ENCODE measurements at regions not wholly inside any gene's neighbourhood (a gene's known extent, or its start where the extent isn't known, plus 50 kb on each side); places are given as distances from the start of the nearest gene placed in this dataset.

DNA sequence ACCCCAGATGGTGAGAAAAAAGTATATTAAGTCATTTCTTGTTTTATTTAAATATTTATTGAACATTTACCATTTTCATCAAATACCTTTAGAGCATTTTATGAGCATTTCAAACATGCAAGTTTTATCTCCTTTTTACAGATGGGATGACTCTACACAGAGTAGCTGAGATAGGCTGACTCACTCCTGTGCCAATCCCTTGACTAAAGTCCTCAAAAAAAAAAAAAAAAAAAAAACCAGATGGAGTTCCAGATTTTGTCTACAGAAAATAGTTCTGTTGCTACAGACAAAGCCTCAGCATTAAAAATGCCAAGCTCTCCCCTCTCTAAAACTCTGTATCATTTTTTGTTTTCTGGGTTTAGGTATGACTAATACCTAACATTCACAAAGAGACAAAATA, 303.0 kb upstream of the PLD5 start:
- H3K27ac Mint-ChIP-seq, result no peak overlapping the region
- no peaks in the 10 kb centered on the region for H3K27me3 Mint-ChIP-seq (ENCODE audit: low read depth)
- no peak for DNase-seq (ENCODE audit: low spot score in 2 of 2, unreplicated experiment in 2 of 2)

DNA sequence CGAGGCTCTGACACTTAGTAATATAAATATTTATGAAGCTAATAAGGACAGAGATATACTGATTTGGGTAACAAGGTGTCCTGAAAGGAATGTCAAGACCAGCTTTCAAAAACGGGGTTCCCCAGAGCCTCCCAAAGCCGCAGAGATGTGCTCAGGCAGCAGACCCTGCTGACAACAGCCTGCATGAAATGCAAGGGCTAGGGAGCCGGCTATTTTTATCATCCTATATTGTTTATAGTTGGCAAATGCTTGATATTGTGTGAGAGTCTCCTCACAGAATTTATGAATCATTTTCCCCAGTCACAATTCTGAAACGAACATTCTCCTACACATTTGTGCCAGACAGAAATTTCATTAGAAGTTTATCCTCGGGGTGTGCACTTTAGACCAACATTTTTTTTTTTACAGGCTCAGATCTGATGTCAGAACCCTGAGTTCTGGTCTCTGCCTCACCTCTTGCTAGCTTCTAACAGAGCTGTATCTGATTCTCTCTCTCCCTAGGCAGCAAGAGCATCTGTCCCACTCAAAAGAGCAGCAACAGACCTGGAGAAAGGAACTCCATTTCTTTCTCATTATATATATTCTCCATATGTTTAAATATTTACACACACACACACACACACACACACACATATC, 302.3 kb upstream of the PLD5 start:
- H3K36me3 Mint-ChIP-seq, result no peaks in the 10 kb centered on the region
- H3K4me1 Mint-ChIP-seq, result peaks cover 12% of the 10 kb centered on the region
- H3K27ac Mint-ChIP-seq, result no peak overlapping the region
- H3K9me3 Mint-ChIP-seq, result no peaks in the 10 kb centered on the region
- H3K4me3 Mint-ChIP-seq, result no peak overlapping the region
- H3K27me3 Mint-ChIP-seq (ENCODE audit: low read depth), result no peaks in the 10 kb centered on the region
- TF ChIP-seq, protein P1, sequence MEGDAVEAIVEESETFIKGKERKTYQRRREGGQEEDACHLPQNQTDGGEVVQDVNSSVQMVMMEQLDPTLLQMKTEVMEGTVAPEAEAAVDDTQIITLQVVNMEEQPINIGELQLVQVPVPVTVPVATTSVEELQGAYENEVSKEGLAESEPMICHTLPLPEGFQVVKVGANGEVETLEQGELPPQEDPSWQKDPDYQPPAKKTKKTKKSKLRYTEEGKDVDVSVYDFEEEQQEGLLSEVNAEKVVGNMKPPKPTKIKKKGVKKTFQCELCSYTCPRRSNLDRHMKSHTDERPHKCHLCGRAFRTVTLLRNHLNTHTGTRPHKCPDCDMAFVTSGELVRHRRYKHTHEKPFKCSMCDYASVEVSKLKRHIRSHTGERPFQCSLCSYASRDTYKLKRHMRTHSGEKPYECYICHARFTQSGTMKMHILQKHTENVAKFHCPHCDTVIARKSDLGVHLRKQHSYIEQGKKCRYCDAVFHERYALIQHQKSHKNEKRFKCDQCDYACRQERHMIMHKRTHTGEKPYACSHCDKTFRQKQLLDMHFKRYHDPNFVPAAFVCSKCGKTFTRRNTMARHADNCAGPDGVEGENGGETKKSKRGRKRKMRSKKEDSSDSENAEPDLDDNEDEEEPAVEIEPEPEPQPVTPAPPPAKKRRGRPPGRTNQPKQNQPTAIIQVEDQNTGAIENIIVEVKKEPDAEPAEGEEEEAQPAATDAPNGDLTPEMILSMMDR (IDR thresholded peaks at IDR 0.05; ENCODE audit: unreplicated experiment), result no peak
- no peak for DNase-seq (ENCODE audit: low spot score in 2 of 2, unreplicated experiment in 2 of 2)

More for the DNA sequence above, 303.0 kb upstream of the PLD5 start:
- Mint-ChIP-seq H3K4me3 (no peak overlapping the region), H3K4me1 (peaks cover 12% of the 10 kb centered on the region), H3K9me3 (peaks cover 4% of the 10 kb centered on the region), H3K36me3 (no peaks in the 10 kb centered on the region)
- TF ChIP-seq, protein P1 (IDR thresholded peaks at IDR 0.05; ENCODE audit: unreplicated experiment), result no peak

DNA sequence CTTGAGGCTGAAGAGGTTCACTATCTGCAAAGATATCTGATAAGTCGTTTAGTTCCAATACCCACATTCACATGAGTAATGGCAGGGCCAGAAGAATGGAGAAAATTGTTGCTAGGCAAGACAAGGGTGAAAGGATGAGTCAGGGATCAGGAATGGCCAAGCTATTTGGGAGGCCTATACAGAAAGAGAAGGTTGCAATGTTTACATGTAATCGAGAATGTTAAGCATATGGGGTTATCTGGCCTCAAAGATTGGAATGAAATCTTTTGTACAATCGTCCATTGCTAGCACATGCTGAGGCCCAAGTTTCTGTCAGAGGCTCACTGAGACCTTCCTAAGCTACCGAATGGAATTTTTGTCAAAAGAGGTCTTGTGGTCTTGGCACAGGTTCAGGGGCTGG, 299.9 kb upstream of the PLD5 start:
- H3K27me3 Mint-ChIP-seq (ENCODE audit: low read depth), result no peaks in the 10 kb centered on the region
- H3K36me3 Mint-ChIP-seq, result no peaks in the 10 kb centered on the region
- TF ChIP-seq, protein P1 (IDR thresholded peaks at IDR 0.05; ENCODE audit: unreplicated experiment), result no peak
- no peak for DNase-seq (ENCODE audit: low spot score in 2 of 2, unreplicated experiment in 2 of 2)
- no peaks in the 10 kb centered on the region for H3K9me3 Mint-ChIP-seq
- peaks cover 12% of the 10 kb centered on the region for H3K4me1 Mint-ChIP-seq
- H3K4me3 Mint-ChIP-seq, result no peak overlapping the region
- H3K27ac Mint-ChIP-seq, result no peak overlapping the region

DNA sequence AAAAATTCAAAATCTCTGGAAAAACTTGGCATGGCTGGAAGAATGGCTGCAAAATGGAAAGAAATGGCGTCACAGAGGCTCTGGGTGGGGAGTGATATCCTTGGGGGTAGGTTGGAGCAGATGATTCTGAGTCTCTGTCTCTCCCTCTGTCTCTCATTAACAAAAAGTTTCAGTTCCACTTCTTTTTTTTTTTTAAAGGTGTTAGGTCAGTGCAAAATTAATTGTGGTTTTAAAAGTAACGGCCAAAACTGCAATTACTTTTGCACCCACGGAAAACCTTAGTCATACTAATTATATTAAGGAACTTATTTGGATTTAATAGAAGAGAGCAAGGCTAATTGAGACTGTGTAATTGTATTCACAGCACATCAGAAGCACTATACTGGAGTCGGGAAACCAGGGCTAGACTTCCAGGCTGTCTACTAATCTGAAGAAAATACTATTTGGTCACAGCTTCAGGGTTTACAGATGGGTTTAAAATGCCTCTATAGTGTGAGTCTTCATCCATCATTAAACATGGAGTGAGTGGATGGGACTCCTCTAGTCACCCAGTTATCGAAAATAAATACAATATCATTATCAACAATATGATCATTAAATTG, 289.1 kb upstream of the PLD5 start:
- H3K27ac Mint-ChIP-seq, result no peak overlapping the region
- TF ChIP-seq, protein P1 (IDR thresholded peaks at IDR 0.05; ENCODE audit: unreplicated experiment), result no peak
- peaks cover 6% of the 10 kb centered on the region for H3K9me3 Mint-ChIP-seq
- H3K4me3 Mint-ChIP-seq, result no peak overlapping the region
- H3K36me3 Mint-ChIP-seq, result no peaks in the 10 kb centered on the region
- H3K27me3 Mint-ChIP-seq (ENCODE audit: low read depth), result no peaks in the 10 kb centered on the region
- no peaks in the 10 kb centered on the region for H3K4me1 Mint-ChIP-seq
- DNase-seq (ENCODE audit: low spot score in 2 of 2, unreplicated experiment in 2 of 2), result no peak

DNA sequence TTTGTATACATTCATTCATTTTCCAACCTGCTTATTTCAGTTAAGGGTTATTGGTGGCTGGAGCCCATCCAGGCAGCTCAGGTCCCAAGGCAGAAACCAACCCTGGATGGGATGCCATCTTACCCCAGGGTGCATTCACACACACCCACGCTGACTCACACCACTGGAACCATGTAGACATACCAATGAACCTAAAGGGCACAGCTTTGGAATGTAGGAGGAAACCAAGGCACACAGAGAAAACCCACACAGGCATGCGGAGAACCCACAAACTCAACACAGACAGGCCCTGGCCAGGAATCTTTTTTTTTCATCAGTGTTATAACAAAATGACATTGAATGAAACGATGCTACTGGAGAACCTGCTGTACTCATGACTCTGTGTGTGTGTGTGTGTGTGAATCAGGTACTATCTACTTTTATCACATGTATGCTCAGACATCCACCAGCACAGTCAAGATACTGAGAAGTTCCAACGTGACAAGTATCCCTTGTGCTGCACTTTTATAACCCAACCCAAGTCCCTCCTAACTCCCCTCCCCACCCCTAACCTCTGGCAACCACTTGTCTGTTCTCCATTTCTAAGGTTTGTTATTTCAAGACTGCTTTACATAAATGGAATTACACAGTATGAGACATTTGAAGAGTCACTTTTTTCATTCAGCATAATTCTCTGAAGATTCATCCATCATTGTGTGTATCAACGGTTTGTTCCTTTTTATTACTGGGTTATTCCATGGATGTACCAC, 286.8 kb upstream of the PLD5 start:
- no peak for DNase-seq (ENCODE audit: low spot score in 2 of 2, unreplicated experiment in 2 of 2)
- no peaks in the 10 kb centered on the region for H3K27me3 Mint-ChIP-seq (ENCODE audit: low read depth)
- no peak overlapping the region for H3K27ac Mint-ChIP-seq
- no peaks in the 10 kb centered on the region for H3K36me3 Mint-ChIP-seq
- TF ChIP-seq, protein P1 (IDR thresholded peaks at IDR 0.05; ENCODE audit: unreplicated experiment), result no peak
- H3K4me3 Mint-ChIP-seq, result no peak overlapping the region
- peaks cover 6% of the 10 kb centered on the region for H3K9me3 Mint-ChIP-seq
- H3K4me1 Mint-ChIP-seq, result no peaks in the 10 kb centered on the region
